Karpas-422 (cell line): ENCODE measurements at regions not wholly inside any gene's neighbourhood (a gene's known extent, or its start where the extent isn't known, plus 50 kb on each side); places are given as distances from the start of the nearest gene placed in this dataset.
A peak's percentile ranks its signal among the peaks of the same experiment; 100 is the strongest.

Experiments
- DNase-seq: peaks from one replicate; pipeline ENCODE4 v3.0.0-alpha.2; 2015
- H2AFZ ChIP-seq: fragments of 200-600 bp; sonication (generic); 2 replicates; pipeline ENCODE4 v1.6.1; 2014; ENCODE audit warnings: antibody characterized with exemption, low read length, mixed read lengths
- H3K27ac ChIP-seq: fragments of 200-600 bp; sonication (generic); 2 replicates; pipeline ENCODE4 v1.5.1; 2014; ENCODE audit warnings: mild to moderate bottlenecking, low read length, moderate library complexity
- H3K27me3 ChIP-seq: fragments of 200-600 bp; sonication (generic); 2 replicates; pipeline ENCODE4 v1.6.1; 2014; ENCODE audit warnings: low read length, mixed read lengths
- H3K36me3 ChIP-seq: fragments of 200-600 bp; sonication (generic); 2 replicates; pipeline ENCODE4 v1.6.1; 2014; ENCODE audit warnings: low read length, mixed read lengths; ENCODE audit not compliant: insufficient read depth
- H3K4me1 ChIP-seq: fragments of 200-600 bp; sonication (generic); 2 replicates; pipeline ENCODE4 v1.6.1; 2014; ENCODE audit warnings: mild to moderate bottlenecking, low read length, mixed read lengths
- H3K4me2 ChIP-seq: fragments of 200-600 bp; sonication (generic); 2 replicates; pipeline ENCODE4 v1.6.1; 2014; ENCODE audit warnings: low read length, low read depth, mild to moderate bottlenecking; ENCODE audit not compliant: poor library complexity, severe bottlenecking
- H3K4me3 ChIP-seq: fragments of 200-600 bp; sonication (generic); 2 replicates; pipeline ENCODE4 v1.5.1; 2014; ENCODE audit warnings: mild to moderate bottlenecking, antibody characterized with exemption, low read length, mixed read lengths
- H3K79me2 ChIP-seq: fragments of 200-600 bp; sonication (generic); 2 replicates; pipeline ENCODE4 v1.6.1; 2014; ENCODE audit warnings: mild to moderate bottlenecking, low read length, mixed read lengths
- H3K9ac ChIP-seq: fragments of 200-600 bp; sonication (generic); 2 replicates; pipeline ENCODE4 v1.6.0; 2014; ENCODE audit warnings: low read length
- H3K9me2 ChIP-seq: fragments of 200-600 bp; sonication (generic), shearing (Covaris generic); replicated peaks from 2 replicates; pipeline ENCODE4 v1.6.0; 2014; ENCODE audit warnings: mild to moderate bottlenecking, low read length, moderate library complexity; ENCODE audit not compliant: insufficient read depth
- H3K9me3 ChIP-seq: fragments of 300-700, 200-600 bp; sonication (generic); 2 replicates; pipeline ENCODE4 v1.6.1; 2014; ENCODE audit warnings: low read length, mixed read lengths
- H4K20me1 ChIP-seq: fragments of 200-600 bp; sonication (generic); 2 replicates; pipeline ENCODE4 v1.6.1; 2014; ENCODE audit warnings: mild to moderate bottlenecking, antibody characterized with exemption, low read length, low read depth; ENCODE audit not compliant: insufficient read depth

- Histone ChIP-seq H3K27me3 (no peaks in the 10 kb centered on the region), H3K4me3 (no peak overlapping the region), H3K27ac (no peak overlapping the region), H4K20me1 (no peaks in the 10 kb centered on the region), H3K36me3 (no peaks in the 10 kb centered on the region), H3K79me2 (no peaks in the 10 kb centered on the region), H2AFZ (no peak overlapping the region), H3K9ac (no peak overlapping the region), H3K4me1 (peaks cover 25% of the 10 kb centered on the region), H3K9me2 (no peaks in the 10 kb centered on the region), H3K4me2 (no peak overlapping the region), H3K9me3 (no peaks in the 10 kb centered on the region)
- DNase-seq, result no peak
Measured at GRCh38 chr12:4822572-4822971, 87.1 kb upstream of the KCNA1 start.

DNA sequence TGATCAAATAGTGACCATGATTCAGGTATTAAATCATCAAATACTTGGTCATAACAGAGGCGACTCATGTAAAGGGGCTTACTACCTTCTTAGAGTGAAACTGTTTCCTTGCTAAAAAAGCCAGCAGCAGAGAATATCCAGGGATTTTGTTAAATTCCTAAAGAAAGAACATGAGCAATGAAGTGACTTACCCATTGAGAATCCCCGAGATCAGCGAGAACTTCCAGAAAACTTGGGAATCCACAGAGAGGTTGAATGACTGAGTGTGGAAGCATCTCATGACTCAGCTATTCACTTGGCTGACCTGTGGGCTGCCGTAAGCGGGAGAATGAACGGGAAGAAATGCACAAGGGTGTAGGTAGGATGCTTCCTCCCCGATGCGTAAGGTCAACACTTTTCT is 85.3 kb upstream of the KCNA1 start:
- Histone ChIP-seq H3K27me3 (no peaks in the 10 kb centered on the region), H3K4me3 (no peak overlapping the region), H4K20me1 (no peaks in the 10 kb centered on the region), H3K79me2 (no peaks in the 10 kb centered on the region), H3K4me1 (peaks cover 43% of the 10 kb centered on the region), H3K36me3 (no peaks in the 10 kb centered on the region), H3K9me3 (no peaks in the 10 kb centered on the region), H3K9me2 (no peaks in the 10 kb centered on the region), H2AFZ (no peak overlapping the region), H3K4me2 (no peak overlapping the region), H3K9ac (no peak overlapping the region), H3K27ac (no peak overlapping the region)
- DNase-seq, result no peak

- H3K4me1 ChIP-seq, result peaks cover 43% of the 10 kb centered on the region
Measured at GRCh38 chr12:4825011-4825858, 84.5 kb upstream of the KCNA1 start.

GRCh38 chr12:4826909-4827308 is 82.8 kb upstream of the KCNA1 start:
- Histone ChIP-seq H3K79me2 (no peaks in the 10 kb centered on the region), H3K36me3 (no peaks in the 10 kb centered on the region), H4K20me1 (no peaks in the 10 kb centered on the region), H3K27ac (no peak overlapping the region), H3K9me2 (no peaks in the 10 kb centered on the region), H3K4me3 (no peak overlapping the region), H2AFZ (no peak overlapping the region), H3K4me1 (peaks cover 43% of the 10 kb centered on the region), H3K4me2 (no peak overlapping the region), H3K9ac (no peak overlapping the region), H3K9me3 (no peaks in the 10 kb centered on the region), H3K27me3 (no peaks in the 10 kb centered on the region)
- DNase-seq, result no peak

More at GRCh38 chr12:4825011-4825858, 84.5 kb upstream of the KCNA1 start:
- H3K9ac ChIP-seq, result no peak overlapping the region
- no peak overlapping the region for H3K4me3 ChIP-seq
- H3K4me2 ChIP-seq, result no peak overlapping the region
- no peak overlapping the region for H2AFZ ChIP-seq
- H3K9me2 ChIP-seq, result no peaks in the 10 kb centered on the region
- no peaks in the 10 kb centered on the region for H3K36me3 ChIP-seq
- DNase-seq, result no peak
- no peaks in the 10 kb centered on the region for H3K27me3 ChIP-seq
- no peaks in the 10 kb centered on the region for H3K9me3 ChIP-seq
- H4K20me1 ChIP-seq, result no peaks in the 10 kb centered on the region
- no peaks in the 10 kb centered on the region for H3K79me2 ChIP-seq
- H3K27ac ChIP-seq, result no peak overlapping the region

DNA sequence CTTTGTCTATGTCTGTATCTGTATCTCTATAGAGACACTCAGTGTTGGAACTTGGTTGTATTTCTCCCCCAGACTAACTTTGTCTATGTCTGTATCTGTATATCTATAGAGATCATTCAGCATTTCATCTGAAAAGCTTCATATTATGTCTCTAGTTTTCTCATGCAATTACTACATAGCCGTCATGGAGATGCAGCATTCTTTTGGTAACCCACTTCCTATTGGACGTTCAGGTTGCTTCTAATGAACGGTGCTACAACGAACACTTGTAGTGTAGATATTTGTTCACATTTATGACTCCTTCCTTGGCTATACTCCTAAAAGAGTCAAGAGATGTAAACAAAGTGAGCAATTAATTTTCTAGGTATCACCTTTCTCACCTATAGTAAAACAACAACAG is 81.5 kb upstream of the KCNA1 start:
- H3K9ac ChIP-seq, result peak overlapping the region; percentile 71
- peaks cover 43% of the 10 kb centered on the region for H3K4me1 ChIP-seq
- DNase-seq, result peak; percentile 43
- peak overlapping the region; percentile 62 for H3K4me3 ChIP-seq
- H3K9me3 ChIP-seq, result peaks cover 4% of the 10 kb centered on the region; the same call in 1 of the 2 replicates
- H3K79me2 ChIP-seq, result no peaks in the 10 kb centered on the region
- H3K9me2 ChIP-seq, result no peaks in the 10 kb centered on the region
- H3K4me2 ChIP-seq, result peak overlapping the region; percentile 86
- no peaks in the 10 kb centered on the region for H3K36me3 ChIP-seq
- H3K27me3 ChIP-seq, result no peaks in the 10 kb centered on the region
- peak overlapping the region; percentile 32; the same call in 1 of the 2 replicates for H2AFZ ChIP-seq
- H3K27ac ChIP-seq, result peak overlapping the region; percentile 88
- no peaks in the 10 kb centered on the region for H4K20me1 ChIP-seq

- H3K9ac ChIP-seq, result peak overlapping the region; percentile 71
- H3K79me2 ChIP-seq, result no peaks in the 10 kb centered on the region
- peak; percentile 92 for DNase-seq
- peaks cover 43% of the 10 kb centered on the region for H3K4me1 ChIP-seq
- no peaks in the 10 kb centered on the region for H4K20me1 ChIP-seq
- peak overlapping the region; percentile 58; the same call in 1 of the 2 replicates for H2AFZ ChIP-seq
- peak overlapping the region; percentile 88 for H3K27ac ChIP-seq
- H3K4me3 ChIP-seq, result peak overlapping the region; percentile 62
- H3K9me2 ChIP-seq, result no peaks in the 10 kb centered on the region
- peak overlapping the region; percentile 86 for H3K4me2 ChIP-seq
- H3K36me3 ChIP-seq, result no peaks in the 10 kb centered on the region
- H3K9me3 ChIP-seq, result peaks cover 7% of the 10 kb centered on the region; the same call in 1 of the 2 replicates
- no peaks in the 10 kb centered on the region for H3K27me3 ChIP-seq
Measured at GRCh38 chr12:4829161-4829792, 80.4 kb upstream of the KCNA1 start.

DNA sequence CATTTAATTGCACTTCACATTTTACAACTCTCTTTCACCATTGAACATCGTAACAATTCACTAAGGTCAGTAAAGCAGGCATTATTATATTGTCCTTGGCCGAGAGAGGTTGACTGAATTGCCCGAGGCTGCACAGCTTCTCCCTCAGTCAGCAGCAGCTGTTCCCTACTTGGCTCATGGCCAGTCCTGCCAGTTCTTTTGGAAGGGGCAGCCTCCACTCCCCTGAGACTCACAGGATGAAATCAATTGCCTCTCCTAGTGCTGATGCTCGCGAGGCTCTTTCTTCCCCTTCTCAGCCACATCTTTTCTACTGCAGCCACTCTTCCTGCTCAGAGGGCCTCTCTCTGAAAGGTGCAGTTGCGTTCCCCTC is 79.9 kb upstream of the KCNA1 start:
- Histone ChIP-seq H3K9me2 (no peaks in the 10 kb centered on the region), H2AFZ (peak overlapping the region; percentile 58; the same call in 1 of the 2 replicates), H3K27me3 (no peaks in the 10 kb centered on the region), H3K4me1 (peaks cover 43% of the 10 kb centered on the region), H3K4me3 (peak overlapping the region; percentile 62), H3K9ac (peak overlapping the region; percentile 71), H3K36me3 (no peaks in the 10 kb centered on the region), H4K20me1 (no peaks in the 10 kb centered on the region), H3K79me2 (no peaks in the 10 kb centered on the region), H3K9me3 (peaks cover 7% of the 10 kb centered on the region; the same call in 1 of the 2 replicates), H3K4me2 (peak overlapping the region; percentile 86), H3K27ac (peak overlapping the region; percentile 88)
- peak; percentile 81 for DNase-seq

DNA sequence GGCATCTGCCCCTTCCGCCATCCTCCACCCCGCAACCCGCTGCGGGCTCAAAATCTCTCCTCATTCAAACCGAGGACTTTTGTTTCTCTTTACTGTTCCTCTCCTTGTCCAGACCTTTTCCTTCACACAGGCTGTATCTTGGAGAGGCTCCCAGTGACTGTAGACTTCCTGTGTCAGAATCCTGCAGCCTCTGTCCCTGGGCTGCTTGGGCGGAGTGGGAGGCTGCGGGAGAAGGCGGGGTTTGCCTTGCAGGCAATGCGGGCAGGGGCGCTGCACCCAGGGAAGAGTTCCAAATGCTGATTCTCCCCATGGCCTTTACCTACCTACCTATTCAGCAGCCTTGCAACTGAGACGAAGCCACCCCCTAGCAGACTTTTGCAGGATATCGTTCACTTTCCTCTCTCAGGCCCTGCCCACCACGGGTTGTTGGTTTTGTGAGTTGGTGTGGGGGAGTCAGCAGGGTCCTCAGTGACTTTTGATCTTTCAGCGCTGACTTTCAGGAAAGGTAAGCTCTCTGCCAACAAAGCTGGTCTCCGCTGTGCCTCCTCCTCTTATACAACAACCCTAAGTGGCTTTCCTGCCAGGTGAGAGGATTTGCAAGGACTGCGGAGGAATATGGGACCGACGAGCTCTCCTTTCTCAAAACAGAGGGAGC is 79.0 kb upstream of the KCNA1 start:
- H3K4me1 ChIP-seq, result peaks cover 39% of the 10 kb centered on the region
- no peaks in the 10 kb centered on the region for H4K20me1 ChIP-seq
- no peaks in the 10 kb centered on the region for H3K79me2 ChIP-seq
- peaks cover 7% of the 10 kb centered on the region; the same call in 1 of the 2 replicates for H3K9me3 ChIP-seq
- H2AFZ ChIP-seq, result no peak overlapping the region
- H3K9me2 ChIP-seq, result no peaks in the 10 kb centered on the region
- H3K4me3 ChIP-seq, result peak overlapping the region; percentile 62; the same call in 1 of the 2 replicates
- H3K36me3 ChIP-seq, result no peaks in the 10 kb centered on the region
- peak overlapping the region; percentile 71; the same call in 1 of the 2 replicates for H3K9ac ChIP-seq
- H3K27ac ChIP-seq, result peak overlapping the region; percentile 88
- peak overlapping the region; percentile 86 for H3K4me2 ChIP-seq
- no peaks in the 10 kb centered on the region for H3K27me3 ChIP-seq
- no peak for DNase-seq
